GM21381 (cell line): ENCODE measurements at regions not wholly inside any gene's neighbourhood (a gene's known extent, or its start where the extent isn't known, plus 50 kb on each side); places are given as distances from the start of the nearest gene placed in this dataset.
"Not testable (repeated sequence)": the region's sequence is repeated elsewhere in the genome, so short reads cannot be mapped to it uniquely, and the experiment has no call there.

Source experiments
- ATAC-seq: cut with Tn5 transposase; IDR thresholded peaks from one replicate; pipeline ENCODE4 v1.9.1; 2021; ENCODE audit warnings: mild to moderate bottlenecking, moderate library complexity; ENCODE audit not compliant: unreplicated experiment

- no peak for ATAC-seq
Observed at GRCh38 chr22:35178446-35178845, 78.8 kb upstream of the HMGXB4 start.

DNA sequence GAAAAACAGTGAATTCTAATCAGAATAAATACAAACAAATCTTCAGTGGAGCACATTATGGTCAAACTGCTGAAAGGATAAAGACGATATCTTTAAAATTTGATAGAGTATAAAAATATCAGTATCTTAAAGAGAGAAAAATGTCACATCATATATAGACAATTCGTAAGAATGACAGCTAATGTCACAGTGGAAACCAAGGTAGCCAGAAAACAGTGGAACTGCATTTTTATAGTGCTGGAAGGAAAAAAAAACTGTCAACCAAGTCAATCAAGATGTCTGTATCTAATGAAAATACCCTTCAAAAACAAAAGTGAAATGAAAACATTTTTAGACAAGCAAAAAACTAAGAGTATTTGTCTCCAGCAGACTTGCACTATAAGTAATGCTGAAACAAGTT lies 73.4 kb upstream of the HMGXB4 start:
- no peak for ATAC-seq

- ATAC-seq = no peak
Observed at GRCh38 chr22:35186492-35186891, 70.8 kb upstream of the HMGXB4 start.

DNA sequence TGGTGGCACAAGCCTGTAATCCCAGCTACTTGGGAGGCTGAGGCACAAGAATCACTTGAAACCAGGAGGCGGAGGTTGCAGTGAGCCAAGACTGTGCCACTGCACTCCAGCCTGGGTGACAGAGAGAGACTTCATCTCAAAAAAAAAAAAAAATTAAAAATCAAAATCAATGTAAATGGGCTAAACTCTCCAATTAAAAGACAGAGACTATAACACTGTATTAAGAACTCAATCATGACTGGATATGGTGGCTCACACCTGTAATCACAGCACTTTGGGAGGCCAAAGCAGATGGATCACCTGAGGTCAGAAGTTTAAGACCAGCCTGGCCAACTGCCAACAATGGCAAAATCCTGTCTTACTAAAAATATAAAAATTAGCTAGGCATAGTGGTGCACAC lies 68.4 kb upstream of the HMGXB4 start:
- ATAC-seq = not testable (repeated sequence)

GRCh38 chr22:35189559-35189958 lies 67.7 kb upstream of the HMGXB4 start:
- no peak for ATAC-seq

GRCh38 chr22:35191412-35191811 lies 65.9 kb upstream of the HMGXB4 start:
- ATAC-seq = no peak

GRCh38 chr22:35192129-35192918 lies 65.0 kb upstream of the HMGXB4 start:
- ATAC-seq = no peak

DNA sequence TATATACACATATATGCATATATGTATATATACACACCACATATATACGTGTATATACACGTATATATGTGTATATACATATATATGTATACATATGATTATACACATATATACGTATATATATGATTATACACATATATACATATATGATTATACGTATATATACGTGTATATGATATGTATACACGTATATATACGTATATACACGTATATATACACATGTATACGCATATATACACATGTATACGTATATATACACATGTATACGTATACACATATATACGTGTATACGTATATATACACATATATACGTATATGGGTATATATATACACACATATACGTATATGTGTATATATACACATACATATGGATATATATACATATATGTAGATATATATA lies 62.1 kb upstream of the HMGXB4 start:
- no peak for ATAC-seq

DNA sequence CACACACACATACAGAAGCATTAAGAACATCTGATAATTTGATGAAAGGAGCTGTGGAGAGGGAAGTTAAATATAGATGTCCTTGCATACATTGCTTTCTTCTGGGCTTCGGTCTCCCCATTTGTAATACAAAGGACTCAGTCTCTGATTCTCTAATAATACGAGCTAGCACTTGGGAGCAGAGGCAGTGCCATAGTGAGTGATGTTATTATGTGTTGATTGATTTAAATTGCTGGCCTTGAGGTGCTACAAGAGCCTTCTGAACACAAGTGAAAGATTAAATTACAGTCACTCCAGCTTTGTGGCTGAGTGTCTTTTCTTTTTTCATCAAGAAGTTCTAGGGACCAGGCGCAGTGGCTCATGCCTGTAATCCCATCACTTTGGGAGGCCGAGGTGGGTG lies 61.5 kb upstream of the HMGXB4 start:
- no peak for ATAC-seq

DNA sequence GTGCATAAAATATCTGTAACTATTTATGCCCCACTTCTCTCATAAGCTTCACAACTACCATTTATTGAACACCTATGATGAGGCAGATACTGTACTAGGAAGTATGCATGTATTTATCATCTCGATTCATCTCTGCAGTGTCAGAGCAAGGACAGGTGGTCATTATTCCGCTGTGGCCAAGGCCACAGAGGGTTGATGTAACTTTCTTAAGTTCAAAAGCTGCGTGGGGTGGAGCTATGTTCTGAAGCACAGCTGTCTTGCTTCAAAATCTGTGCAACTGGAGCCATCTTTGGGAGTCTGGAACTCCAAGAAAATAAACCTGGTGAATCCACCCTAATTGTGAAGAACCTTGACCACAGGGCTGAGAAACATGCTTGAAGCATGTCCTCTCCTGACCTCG lies 60.2 kb upstream of the HMGXB4 start:
- ATAC-seq = no peak

GRCh38 chr22:35197886-35198285 lies 59.4 kb upstream of the HMGXB4 start:
- no peak for ATAC-seq

- no peak for ATAC-seq
Observed at GRCh38 chr22:35198738-35199137, 58.6 kb upstream of the HMGXB4 start.

- no peak for ATAC-seq
Observed at GRCh38 chr22:35202376-35202775, 54.9 kb upstream of the HMGXB4 start.

DNA sequence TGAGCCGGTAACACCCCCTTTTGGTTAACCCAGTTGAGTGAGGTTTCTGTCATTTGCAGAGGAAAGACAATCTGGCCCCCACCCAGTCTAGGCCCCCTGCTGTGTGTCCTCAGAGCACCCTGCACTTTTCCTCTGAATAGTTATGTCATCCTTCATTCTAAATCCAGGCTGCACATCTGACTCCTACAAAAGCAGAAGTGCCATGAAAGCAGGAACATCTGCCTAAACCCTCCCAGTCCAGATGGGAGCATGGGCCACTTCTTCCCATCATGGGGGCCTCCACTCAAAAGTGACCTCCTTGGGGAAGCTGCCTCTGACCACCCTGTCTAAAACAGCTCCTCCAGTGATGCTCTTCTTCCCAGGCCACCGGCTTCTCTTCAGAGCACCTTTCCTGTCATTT lies 53.7 kb upstream of the HMGXB4 start:
- ATAC-seq = no peak

GRCh38 chr22:35204807-35205775 lies 52.2 kb upstream of the HMGXB4 start:
- ATAC-seq = no peak

DNA sequence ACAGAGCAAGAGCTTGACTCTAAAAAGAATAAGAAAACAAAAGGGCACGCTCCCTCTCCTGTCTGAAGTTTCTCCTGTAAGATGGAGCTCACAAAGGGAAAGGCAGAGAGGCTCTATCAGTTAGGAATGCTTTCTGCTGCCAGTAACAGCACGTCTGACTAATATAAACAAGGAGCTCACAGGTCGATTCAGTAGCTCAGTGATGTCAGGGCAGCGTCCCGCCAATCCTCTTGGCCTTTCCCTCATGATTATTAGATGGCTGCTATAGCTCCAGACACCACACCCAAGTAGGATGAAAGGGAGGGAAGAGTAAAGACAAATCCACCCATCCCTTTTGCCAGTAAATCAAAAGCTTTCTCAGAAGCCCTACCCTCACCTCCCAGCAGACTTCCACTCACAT lies 51.3 kb upstream of the HMGXB4 start:
- ATAC-seq = no peak

DNA sequence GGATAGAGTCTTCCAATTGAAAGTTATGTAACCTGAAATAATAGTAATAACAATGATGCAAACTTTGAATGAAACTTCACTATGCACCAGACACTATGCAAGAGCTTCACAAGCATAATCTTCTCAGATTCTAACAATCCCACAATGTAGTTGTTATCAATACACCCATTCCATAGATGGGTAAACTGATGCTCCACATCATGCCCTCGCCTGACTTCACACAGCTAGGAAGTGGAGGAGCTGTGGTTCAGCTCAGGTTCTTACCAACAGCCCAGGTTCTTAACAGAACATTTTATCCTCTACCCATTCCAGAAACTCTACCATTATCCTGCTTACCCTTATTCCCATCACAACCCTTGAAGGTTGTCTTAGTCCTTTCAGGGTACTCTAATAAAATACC lies 50.4 kb upstream of the HMGXB4 start:
- ATAC-seq = no peak
